Activated CD8-positive, alpha-beta memory T cell treated with anti-CD3 and anti-CD28 coated beads for 36 hours (primary cell): ENCODE measurements at regions not wholly inside any gene's neighbourhood (a gene's known extent, or its start where the extent isn't known, plus 50 kb on each side); places are given as distances from the start of the nearest gene placed in this dataset.

Experiments
- CTCF ChIA-PET: fragments of 350-600 bp; sonication (Branson Sonifier 250); formaldehyde crosslinking; loops from one replicate; lab custom pipeline; 2021; ENCODE audit warnings: antibody characterized with exemption; lab: Charles Lee
- POLR2A ChIA-PET: fragments of 350-600 bp; sonication (Branson Sonifier 250); formaldehyde crosslinking; loops from one replicate; lab custom pipeline; 2021; ENCODE audit warnings: antibody characterized with exemption; lab: Charles Lee

DNA sequence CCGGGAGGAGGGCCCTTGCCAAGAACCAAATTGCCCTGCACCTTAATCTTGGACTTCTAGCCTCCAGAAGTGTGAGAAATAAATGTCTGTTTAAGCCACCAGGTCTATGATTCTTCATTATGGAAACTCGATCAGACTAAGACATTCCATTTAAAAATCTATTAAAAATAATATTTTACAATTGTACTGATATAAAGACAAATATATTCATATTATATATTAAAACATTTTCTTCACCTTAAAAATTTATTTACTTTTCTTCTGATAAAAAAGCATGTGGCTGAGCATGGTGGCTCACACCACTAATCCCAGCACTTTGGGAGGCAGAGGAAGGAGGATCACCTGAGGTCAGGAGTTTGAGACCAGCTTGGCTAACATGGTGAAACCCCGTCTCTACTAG is 72.4 kb upstream of the CHST15 start:
- ChIA-PET POLR2A (no interaction called here), CTCF (interaction anchor here (0.7 kb wide), 1 partner anchor 403 kb away, joined by 5 read pairs; no protein-coding TSS in a partner anchor)

GRCh38 chr10:124165311-124165710 is 71.9 kb upstream of the CHST15 start:
- ChIA-PET CTCF (no interaction called here), POLR2A (no interaction called here)

- POLR2A ChIA-PET: no interaction called here
- CTCF ChIA-PET: no interaction called here
These were observed 70.9 kb upstream of the CHST15 start for GRCh38 chr10:124164264-124164663.

- CTCF ChIA-PET: no interaction called here
- POLR2A ChIA-PET: no interaction called here
These were observed 69.5 kb upstream of the CHST15 start for GRCh38 chr10:124162774-124163354.

DNA sequence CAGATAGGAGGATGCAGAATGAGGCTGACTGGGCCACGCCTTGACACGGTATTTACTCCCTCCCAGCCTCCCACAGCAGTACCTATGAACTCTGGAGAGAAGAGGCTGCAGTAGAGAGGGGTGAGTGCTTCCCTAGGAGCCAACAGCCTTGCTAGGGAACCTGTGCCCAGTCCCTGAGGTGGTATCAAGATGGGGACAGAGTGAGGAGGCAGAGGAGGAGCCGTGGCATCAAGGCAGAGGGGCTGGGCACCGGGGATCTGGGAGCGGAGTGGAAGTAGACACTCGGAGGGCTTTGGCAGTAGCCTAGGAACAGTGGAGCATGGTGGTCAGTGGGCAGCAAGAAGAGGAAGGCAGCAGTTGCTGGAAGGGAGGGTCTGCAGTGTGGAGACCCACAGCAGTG is 68.7 kb upstream of the CHST15 start:
- POLR2A ChIA-PET: no interaction called here
- CTCF ChIA-PET: no interaction called here

DNA sequence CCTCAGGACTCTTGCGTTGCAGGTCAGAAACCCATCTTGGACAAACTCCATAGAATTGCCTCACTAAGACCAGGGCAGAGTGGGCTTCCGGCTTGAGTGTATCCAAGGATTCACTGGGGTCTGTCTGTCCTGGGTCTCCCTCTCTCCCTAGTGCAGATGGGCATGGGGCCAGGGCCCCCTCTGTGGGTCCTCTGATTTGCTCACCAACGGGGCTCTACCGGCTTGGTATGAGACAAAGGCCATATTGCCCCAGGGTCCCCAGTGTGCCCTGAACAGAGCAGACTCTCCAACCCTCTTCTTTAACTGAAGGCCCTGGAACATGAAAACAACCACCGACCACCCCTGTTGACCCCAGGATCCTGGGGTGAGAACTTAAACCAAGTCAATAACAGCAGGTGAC is 68.2 kb upstream of the CHST15 start:
- ChIA-PET POLR2A (no interaction called here), CTCF (no interaction called here)

- ChIA-PET CTCF (no interaction called here), POLR2A (no interaction called here)
These were observed 67.7 kb upstream of the CHST15 start for GRCh38 chr10:124160943-124161582.

DNA sequence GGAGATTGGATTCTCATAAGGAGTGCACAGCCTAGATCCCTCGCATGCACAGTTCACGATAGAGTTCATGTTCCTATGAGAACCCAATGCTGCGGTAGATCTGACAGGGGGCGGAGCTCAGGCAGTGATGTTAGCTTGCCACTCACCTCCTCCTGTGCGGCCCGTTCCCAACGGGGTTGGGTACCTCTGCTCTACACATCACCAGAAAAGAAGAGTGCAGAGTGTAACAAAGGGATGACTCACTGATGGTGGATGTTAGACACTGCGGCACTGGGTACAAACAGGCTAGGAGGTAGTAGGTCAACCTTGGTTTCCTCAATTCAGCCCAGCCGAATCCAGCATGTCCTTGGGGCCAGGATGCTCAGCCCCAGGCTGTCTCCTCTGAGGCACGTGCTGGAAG is 66.8 kb upstream of the CHST15 start:
- ChIA-PET POLR2A (no interaction called here), CTCF (no interaction called here)

DNA sequence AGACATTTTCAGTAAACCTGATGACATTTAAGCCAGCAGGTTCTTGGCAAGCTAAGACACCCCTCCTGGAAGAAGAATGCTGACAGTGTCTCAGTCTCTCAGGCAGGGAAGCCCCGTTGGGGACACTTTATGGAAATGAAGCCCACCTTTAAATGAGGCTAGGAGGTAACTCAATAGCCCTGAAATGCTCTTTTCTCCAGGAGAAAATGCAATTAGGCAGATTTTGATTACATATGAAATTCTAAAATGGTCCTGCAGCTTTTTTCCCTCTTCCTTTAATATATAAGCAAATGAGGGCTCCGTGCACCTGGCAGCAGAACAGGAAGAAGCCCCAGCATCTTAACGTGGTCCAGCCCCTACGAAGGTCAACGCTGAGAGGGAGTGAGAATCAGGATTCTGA is 65.8 kb upstream of the CHST15 start:
- ChIA-PET POLR2A (no interaction called here), CTCF (no interaction called here)

- ChIA-PET CTCF (no interaction called here), POLR2A (no interaction called here)
These were observed 65.2 kb upstream of the CHST15 start for GRCh38 chr10:124158592-124158991.

- ChIA-PET POLR2A (no interaction called here), CTCF (no interaction called here)
These were observed 63.9 kb upstream of the CHST15 start for GRCh38 chr10:124157271-124157681.

- CTCF ChIA-PET: no interaction called here
These were observed 63.3 kb upstream of the CHST15 start for GRCh38 chr10:124156524-124157260.

GRCh38 chr10:124155781-124156435 is 62.5 kb upstream of the CHST15 start:
- ChIA-PET CTCF (no interaction called here), POLR2A (no interaction called here)

More at GRCh38 chr10:124156524-124157260, 63.3 kb upstream of the CHST15 start:
- POLR2A ChIA-PET: no interaction called here

DNA sequence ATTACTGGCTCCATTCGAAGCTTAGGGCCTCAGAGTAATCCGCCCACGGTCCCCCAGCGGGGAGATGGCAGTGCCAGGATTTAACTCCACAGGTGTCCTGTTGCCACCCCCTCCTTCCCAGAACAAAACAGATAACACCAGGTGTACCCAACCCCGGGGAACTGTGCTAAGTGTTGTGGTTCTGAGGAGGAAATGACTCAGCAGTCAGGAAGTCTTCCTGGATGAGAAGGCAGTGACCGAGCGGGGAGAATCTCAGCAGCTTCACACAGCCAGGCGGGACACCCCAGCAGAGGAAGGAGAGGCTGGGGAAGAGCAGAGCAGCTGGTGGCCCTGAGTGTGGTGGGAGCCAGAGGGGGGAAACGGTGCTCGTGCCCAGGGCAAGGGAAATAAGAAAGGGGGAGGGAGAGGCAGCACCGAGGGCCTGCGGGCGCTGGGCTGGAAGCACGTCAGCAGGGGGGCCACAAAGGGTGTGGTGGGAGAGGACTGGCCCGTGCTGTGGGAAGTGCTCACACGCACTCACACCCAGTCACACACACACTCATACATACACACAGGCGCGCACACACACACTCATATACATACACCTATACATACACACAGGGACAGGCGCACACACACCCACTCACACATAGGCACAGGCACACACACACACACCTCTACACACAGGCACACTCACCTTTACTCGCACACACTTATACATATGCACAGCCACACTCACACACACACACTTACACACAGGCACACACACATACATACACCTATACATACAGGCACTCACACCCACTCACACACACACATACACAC is 59.8 kb upstream of the CHST15 start:
- ChIA-PET CTCF (no interaction called here), POLR2A (no interaction called here)

- POLR2A ChIA-PET: no interaction called here
These were observed 59.0 kb upstream of the CHST15 start for GRCh38 chr10:124152139-124153022.

GRCh38 chr10:124151466-124152095 is 58.2 kb upstream of the CHST15 start:
- POLR2A ChIA-PET: no interaction called here
- CTCF ChIA-PET: interaction anchor here (1.0 kb wide), 1 partner anchor 73 kb away, joined by 3 read pairs; no protein-coding TSS in a partner anchor

More at GRCh38 chr10:124152139-124153022, 59.0 kb upstream of the CHST15 start:
- CTCF ChIA-PET: interaction anchor here (1.0 kb wide), 1 partner anchor 72 kb away, joined by 3 read pairs; no protein-coding TSS in a partner anchor

DNA sequence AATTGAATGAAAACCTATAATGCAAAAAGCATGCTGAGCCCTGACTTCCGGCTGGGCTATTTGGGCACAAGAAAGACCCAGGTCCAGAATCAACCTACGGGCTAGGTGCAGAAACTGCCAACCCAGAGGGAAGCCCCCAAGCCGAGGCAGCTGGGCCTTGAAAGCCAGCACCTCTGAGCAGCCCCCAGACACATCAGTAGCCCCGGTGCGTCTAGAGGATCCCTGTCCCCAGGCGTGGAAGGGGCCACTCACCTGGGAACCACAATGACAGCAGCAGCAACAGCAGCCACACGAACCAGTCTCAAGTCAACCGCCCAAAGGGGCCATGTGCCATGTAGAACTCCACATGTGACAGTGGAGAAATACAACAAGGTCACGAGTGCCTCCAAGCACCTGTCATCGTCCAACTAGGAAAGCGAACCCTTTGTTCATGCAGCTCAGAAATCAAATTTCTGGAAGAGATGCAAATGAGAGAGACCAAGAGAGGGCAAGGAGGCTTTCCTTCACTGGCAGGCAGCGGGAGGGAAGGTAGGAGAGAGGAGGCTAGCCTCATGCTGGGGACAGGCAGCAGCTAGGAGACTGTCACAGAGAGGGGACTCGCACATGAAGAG is 57.5 kb upstream of the CHST15 start:
- ChIA-PET CTCF (interaction anchor here (1.0 kb wide), 1 partner anchor 73 kb away, joined by 3 read pairs; no protein-coding TSS in a partner anchor), POLR2A (no interaction called here)
